ES-I3 (cell line): ENCODE measurements at regions not wholly inside any gene's neighbourhood (a gene's known extent, or its start where the extent isn't known, plus 50 kb on each side); places are given as distances from the start of the nearest gene placed in this dataset.

Experiments
- H3K36me3 ChIP-seq: 2 replicates; pipeline ENCODE4 v1.6.1; 2013; ENCODE audit warnings: mild to moderate bottlenecking, low read length, control low read depth, moderate library complexity; ENCODE audit not compliant: insufficient read depth
- H3K4me1 ChIP-seq: 2 replicates; pipeline ENCODE4 v1.6.1; 2013; ENCODE audit warnings: mild to moderate bottlenecking, control low read depth, low read length; ENCODE audit not compliant: insufficient read depth
- H3K9ac ChIP-seq: 2 replicates; pipeline ENCODE4 v1.6.1; 2013; ENCODE audit warnings: low read depth, mild to moderate bottlenecking, low read length, moderate library complexity
- H3K9me3 ChIP-seq: 2 replicates; pipeline ENCODE4 v1.6.1; 2013; ENCODE audit warnings: mild to moderate bottlenecking, low read length, moderate library complexity; ENCODE audit not compliant: control insufficient read depth, insufficient read depth

DNA sequence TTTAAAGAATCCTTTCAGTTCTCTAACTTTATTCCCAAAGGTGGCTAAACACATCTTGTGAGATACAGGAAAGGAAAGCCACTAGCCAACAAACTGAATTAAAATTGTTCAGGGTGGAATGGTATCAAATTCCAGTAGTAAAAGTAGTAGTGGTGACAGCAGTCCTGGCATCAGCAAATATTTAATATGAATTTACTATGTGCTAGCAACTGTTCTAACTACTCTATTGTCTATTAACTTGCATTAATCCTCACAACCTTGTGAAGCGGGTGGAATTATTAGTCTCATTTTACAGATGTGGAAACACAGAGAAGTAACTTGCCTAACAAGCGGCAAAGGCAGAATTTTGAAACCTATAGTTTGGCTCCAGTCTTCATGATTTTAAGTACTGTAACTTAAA is 130.1 kb downstream of the KLF12 start:
- no peak overlapping the region for H3K9ac ChIP-seq
- no peaks in the 10 kb centered on the region for H3K36me3 ChIP-seq
- H3K9me3 ChIP-seq = no peaks in the 10 kb centered on the region
- no peaks in the 10 kb centered on the region for H3K4me1 ChIP-seq

DNA sequence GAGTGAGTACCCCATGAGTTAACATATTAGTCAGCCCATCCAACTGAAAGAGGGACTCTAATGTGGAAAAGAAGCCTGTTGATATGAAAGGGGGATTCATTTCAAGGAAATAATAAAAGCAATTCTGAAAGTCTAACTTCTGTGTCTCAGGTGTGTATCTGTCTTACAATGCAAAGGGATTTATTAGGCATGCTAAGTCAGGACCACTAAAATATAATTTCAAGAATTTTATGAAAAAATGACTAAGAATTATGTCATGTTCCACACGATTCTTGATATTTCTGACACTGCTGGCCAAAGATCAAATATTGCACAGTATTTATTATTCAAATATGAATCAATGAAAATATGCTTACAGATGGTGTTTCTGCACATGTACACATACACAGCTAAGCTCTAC is 130.8 kb downstream of the KLF12 start:
- Histone ChIP-seq H3K36me3 (no peaks in the 10 kb centered on the region), H3K4me1 (no peaks in the 10 kb centered on the region)

DNA sequence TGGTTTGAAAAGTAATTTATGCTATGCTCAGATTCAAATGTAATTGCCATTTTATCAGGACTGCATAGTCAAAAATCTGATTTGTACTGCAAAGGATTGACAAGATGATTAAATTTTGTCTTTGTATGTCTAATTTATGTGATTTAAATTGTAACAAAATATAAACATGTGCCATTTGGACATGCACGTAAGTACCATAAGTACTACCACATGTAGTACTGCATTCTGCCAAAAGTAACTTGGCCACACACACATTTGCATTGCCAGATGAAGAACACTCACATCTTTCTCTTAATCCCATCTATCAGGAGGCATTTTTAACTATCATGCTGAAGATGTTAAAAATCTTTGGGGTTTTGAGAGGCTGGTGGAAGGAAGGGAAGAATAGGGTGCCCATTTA is 133.3 kb downstream of the KLF12 start:
- H3K4me1 ChIP-seq = no peaks in the 10 kb centered on the region

More for the DNA sequence above, 130.8 kb downstream of the KLF12 start:
- Histone ChIP-seq H3K9me3 (no peaks in the 10 kb centered on the region), H3K9ac (no peak overlapping the region)

DNA sequence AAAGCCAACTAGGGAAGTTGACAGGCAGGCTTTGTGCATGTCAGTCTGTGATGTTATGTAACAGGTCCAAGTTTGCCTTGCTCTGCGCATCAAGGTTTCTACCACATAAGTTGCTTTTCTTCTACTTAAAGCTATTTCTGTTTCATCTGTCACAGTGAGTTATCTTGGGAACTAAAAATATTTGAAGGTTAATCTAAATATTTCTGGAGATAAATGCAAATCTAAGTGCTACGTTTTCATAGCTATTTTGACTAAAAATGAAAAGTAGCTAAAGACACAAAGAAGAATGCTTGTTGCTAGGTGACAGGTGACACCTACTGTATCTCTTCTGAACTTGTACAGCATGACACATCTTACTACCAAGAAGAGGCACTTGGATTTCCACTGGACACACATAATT is 135.6 kb downstream of the KLF12 start:
- peaks cover 5% of the 10 kb centered on the region; the same call in 1 of the 2 replicates for H3K4me1 ChIP-seq
- H3K9ac ChIP-seq = no peak overlapping the region
- H3K9me3 ChIP-seq = no peaks in the 10 kb centered on the region
- H3K36me3 ChIP-seq = no peaks in the 10 kb centered on the region

More for the DNA sequence above, 133.3 kb downstream of the KLF12 start:
- Histone ChIP-seq H3K9ac (no peak overlapping the region), H3K36me3 (no peaks in the 10 kb centered on the region), H3K9me3 (no peaks in the 10 kb centered on the region)

DNA sequence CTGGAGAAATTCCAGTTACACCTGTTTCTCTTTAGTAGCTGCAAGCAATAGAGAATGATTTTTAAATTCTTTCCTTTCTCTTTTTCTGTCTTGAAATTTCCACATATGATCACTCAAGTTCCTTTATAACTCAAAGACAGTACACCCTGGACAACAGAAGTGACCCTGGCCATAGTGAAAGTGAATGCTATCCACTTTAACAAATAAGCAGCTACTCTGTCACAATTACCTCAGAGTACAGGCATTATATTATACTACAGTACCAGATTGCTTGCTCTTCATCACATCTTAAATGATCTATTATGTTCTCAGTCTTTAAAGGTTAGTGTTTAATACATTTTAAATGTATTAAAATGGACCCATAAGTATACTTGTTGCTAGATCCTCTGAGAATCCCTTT is 136.2 kb downstream of the KLF12 start:
- Histone ChIP-seq H3K36me3 (no peaks in the 10 kb centered on the region), H3K9me3 (no peaks in the 10 kb centered on the region), H3K9ac (no peak overlapping the region), H3K4me1 (peaks cover 5% of the 10 kb centered on the region; the same call in 1 of the 2 replicates)

DNA sequence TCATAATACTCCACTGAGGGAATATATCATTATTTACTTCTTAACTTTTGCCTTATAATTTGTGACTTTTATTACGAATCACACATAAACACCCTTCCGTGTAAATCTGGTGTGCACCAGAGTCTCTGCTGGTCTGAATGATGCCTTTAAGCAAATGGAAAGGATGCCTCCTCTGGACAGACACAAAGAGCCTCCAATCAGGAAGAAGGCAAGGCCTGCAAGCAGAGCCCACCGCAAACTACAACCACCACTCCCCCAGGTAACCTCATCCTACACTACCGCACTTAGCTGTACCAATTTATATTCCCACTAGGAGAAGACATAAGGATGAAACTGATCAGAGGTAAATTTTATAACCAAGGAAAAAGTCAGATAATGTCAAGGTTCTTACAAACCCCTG is 137.6 kb downstream of the KLF12 start:
- no peaks in the 10 kb centered on the region for H3K9me3 ChIP-seq
- H3K4me1 ChIP-seq = peaks cover 5% of the 10 kb centered on the region; the same call in 1 of the 2 replicates
- no peaks in the 10 kb centered on the region for H3K36me3 ChIP-seq
- no peak overlapping the region for H3K9ac ChIP-seq

DNA sequence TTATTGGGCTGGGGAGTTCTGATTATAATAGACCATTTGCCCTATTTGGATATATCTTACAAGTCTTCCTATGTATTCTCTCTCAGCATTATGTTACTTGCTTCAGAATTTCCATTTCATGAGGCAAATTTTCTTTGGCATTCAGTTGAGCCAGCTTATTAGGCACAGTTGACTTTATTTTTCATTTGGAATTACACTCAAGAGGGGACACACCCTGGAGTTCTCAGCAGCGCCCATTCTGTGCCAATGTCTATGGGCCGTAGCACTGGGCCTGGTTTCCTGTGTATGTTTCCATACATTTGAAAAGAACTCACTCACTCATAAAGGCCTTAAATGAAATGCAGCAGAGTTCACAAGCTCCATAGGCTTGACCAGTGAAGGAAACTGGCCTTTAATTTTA is 138.5 kb downstream of the KLF12 start:
- Histone ChIP-seq H3K9me3 (no peaks in the 10 kb centered on the region), H3K9ac (no peak overlapping the region), H3K36me3 (no peaks in the 10 kb centered on the region), H3K4me1 (peaks cover 5% of the 10 kb centered on the region; the same call in 1 of the 2 replicates)

DNA sequence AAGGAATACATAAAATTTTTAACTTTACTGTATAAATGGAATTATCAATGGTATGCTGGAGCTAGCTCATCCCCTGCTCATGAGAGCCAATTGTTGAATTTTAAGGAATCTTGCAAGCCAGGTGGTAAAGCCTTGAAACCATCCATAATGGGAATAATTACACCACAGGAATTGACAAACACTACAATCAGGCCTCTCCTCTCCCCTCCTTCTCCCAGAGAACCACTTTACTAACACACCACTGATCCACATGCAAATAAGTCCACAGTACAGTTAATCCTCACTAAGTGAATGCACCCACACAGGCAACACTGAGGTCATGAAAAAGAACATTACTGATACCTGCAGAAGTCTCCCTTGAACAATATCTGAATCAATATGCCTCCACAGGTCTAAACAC is 140.5 kb downstream of the KLF12 start:
- H3K9ac ChIP-seq = no peak overlapping the region
- H3K9me3 ChIP-seq = no peaks in the 10 kb centered on the region
- peaks cover 5% of the 10 kb centered on the region; the same call in 1 of the 2 replicates for H3K4me1 ChIP-seq
- H3K36me3 ChIP-seq = no peaks in the 10 kb centered on the region

DNA sequence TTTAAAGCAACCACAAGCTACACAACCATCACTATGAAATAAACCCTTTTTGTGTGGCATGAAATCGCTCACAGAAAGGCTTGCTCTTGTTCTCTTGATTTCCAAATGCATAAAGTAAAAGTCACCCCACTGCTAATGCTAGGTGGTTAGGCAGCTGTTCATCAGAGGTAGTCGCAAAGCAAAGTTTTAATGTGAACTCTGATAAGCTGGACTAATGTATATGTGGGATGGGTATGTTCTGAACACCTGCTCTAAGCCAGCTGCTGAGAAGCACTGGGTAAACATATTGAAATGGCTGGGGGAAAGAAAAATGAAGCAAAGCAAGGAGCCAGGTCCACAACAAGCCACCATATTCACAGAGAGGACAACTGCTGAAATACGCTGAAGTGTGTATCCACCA is 142.3 kb downstream of the KLF12 start:
- Histone ChIP-seq H3K9ac (no peak overlapping the region), H3K36me3 (no peaks in the 10 kb centered on the region), H3K9me3 (no peaks in the 10 kb centered on the region), H3K4me1 (peaks cover 5% of the 10 kb centered on the region; the same call in 1 of the 2 replicates)

DNA sequence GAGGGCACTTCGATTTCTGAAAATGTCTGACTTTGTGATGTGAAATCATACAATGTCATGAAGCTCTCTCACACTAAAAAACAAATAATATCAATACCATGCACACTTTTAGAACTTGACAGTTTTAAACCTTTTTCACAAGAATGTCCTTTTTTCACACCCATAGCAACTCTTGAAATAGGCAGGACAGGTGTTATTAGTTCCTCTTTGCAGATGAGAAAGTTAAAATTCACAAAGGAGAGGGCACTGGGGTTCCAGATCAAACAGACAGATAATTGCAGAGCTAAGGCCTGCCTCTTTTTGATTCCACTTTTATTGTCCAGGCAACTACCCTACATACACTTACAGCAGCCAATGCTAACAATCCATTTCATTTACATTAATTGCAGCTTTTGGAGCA is 142.8 kb downstream of the KLF12 start:
- Histone ChIP-seq H3K4me1 (peaks cover 5% of the 10 kb centered on the region; the same call in 1 of the 2 replicates), H3K9me3 (no peaks in the 10 kb centered on the region), H3K9ac (no peak overlapping the region)

DNA sequence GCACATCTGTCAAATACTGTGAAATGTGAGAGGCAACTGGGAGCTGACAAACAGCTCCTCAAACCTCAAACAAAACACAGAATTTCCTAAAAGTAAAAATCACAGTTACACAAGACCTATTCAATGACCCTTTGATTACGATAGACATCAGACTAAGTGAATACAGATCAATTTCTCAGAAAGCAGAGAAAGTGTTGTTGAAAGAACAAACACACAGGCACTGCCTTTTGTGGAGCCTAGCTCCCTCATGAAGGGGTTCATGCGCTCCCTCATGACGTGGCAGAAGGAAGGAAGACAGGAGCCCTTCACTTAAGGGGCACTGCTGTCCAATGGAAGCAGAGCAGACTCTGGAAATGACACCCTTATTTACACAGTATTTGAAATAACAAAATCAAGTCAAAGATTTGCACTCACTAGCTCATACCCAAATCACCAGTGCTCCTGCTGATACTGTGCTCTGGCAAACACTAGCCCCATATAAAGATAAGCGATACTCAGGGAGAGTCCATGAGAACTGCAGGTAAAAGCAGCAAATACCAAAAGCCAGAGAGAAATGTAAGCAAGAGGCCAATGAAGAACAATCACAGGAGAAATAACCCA is 144.9 kb downstream of the KLF12 start:
- no peak overlapping the region for H3K9ac ChIP-seq
- peaks cover 9% of the 10 kb centered on the region; the same call in 1 of the 2 replicates for H3K4me1 ChIP-seq
- no peaks in the 10 kb centered on the region for H3K9me3 ChIP-seq
- no peaks in the 10 kb centered on the region for H3K36me3 ChIP-seq

More for the DNA sequence above, 142.8 kb downstream of the KLF12 start:
- no peaks in the 10 kb centered on the region for H3K36me3 ChIP-seq

DNA sequence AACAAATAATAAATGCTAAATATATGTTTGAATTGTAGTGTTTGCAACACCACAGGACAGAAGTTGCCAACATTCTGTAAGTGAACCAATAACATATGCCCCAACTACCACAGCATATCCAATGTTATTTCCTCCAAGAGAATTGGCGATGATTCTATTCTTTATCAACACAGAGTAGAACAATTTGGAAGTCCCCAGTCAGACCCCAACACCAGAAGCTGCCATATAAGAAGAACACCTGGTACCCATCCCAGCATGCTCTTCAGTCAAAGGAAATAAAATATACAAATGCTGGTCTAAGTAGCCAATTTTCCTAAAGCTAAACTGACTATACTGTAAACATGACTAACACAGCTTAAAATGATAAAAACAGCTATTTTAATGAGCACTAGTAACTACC is 145.7 kb downstream of the KLF12 start:
- no peaks in the 10 kb centered on the region for H3K36me3 ChIP-seq
- H3K4me1 ChIP-seq = peaks cover 9% of the 10 kb centered on the region; the same call in 1 of the 2 replicates
- no peaks in the 10 kb centered on the region for H3K9me3 ChIP-seq
- H3K9ac ChIP-seq = no peak overlapping the region

DNA sequence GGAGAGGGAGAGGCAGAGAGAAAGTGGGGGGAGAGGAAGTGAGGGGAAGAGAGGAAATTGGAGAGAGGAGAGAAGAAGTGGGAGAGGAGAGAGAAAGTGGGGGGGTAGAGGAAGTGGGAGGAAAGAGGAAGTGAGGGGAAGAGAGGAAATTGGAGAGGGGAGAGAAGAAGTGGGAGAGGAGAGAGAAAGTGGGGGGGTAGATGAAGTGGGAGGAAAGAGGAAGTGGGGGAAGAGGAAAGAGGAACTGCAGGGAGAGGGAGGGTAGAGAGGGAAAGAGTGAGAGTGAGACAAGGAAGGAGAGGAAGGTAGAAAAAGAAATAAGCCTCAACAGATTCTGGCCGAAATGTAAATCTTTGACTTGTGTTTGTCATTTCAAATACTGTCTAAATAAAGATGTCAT is 146.6 kb downstream of the KLF12 start:
- peaks cover 9% of the 10 kb centered on the region; the same call in 1 of the 2 replicates for H3K4me1 ChIP-seq
- no peaks in the 10 kb centered on the region for H3K9me3 ChIP-seq
- H3K36me3 ChIP-seq = no peaks in the 10 kb centered on the region
- no peak overlapping the region for H3K9ac ChIP-seq

DNA sequence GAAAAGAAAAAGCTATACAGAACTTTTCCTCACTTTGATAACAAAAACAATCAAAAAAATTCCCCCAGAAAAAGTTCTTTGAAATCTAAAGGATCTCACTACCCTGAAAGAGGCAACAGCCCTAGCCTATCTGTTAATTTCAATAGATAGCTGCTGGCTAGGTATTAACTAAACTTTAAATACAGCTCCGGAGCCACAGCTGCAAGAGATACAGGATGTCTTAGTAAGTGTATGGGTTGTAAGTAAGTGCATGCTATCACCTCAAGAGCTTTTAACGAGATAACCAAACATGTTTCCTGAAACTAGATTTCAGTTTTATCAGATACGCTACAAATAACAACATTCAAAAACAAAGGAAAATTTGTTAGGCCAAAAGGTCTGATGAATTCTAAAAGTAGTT is 148.4 kb downstream of the KLF12 start:
- H3K9ac ChIP-seq = no peak overlapping the region
- no peaks in the 10 kb centered on the region for H3K36me3 ChIP-seq
- H3K4me1 ChIP-seq = peaks cover 9% of the 10 kb centered on the region
- H3K9me3 ChIP-seq = no peaks in the 10 kb centered on the region

DNA sequence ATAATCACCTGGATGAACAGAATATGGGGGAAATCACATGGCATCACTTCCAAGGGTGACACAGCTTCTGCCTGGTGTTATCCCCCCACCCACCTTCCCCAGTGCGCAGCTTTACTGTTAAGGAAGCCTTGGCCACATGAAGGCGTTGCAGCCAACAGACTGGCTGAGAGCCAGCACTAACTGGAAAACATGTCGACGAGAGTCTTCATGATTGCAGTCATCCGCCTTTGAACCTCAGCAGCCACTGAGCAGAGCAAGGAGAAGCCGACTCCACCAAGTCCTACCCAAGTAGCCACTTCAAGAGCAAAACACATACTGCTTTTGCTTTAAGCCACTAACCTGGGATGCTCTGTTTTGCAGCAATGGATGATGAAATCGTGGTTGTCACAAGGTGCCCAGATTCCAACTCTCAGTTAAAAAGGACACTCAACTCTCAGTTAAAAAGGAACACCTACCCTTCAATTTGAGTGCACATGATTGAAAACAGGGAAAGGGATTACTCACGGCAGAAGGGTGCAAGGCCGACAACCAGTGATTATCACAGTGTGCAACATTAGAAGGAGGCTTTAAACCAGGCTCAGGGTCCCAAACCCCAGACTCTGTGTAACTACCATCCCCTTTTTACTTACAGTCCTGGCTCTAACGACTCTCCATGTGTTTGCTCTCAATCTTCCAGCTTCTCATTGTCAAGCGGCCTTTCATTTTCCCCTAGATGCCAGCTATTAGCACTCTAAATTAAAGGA is 149.1 kb downstream of the KLF12 start:
- H3K9me3 ChIP-seq = no peaks in the 10 kb centered on the region
- no peak overlapping the region for H3K9ac ChIP-seq
- H3K4me1 ChIP-seq = peaks cover 9% of the 10 kb centered on the region
- H3K36me3 ChIP-seq = no peaks in the 10 kb centered on the region
